Glutamatergic neuron (in vitro differentiated cells): ENCODE measurements at regions not wholly inside any gene's neighbourhood (a gene's known extent, or its start where the extent isn't known, plus 50 kb on each side); places are given as distances from the start of the nearest gene placed in this dataset.

Source experiments
- DNase-seq: peaks from one replicate; pipeline ENCODE4 v3.0.0; 2022
- H3K27ac Mint-ChIP-seq: one replicate; pipeline ENCODE4 v1.8.0; 2020; ENCODE audit warnings: mild to moderate bottlenecking, mixed read lengths, inconsistent platforms; ENCODE audit not compliant: unreplicated experiment
- H3K27me3 Mint-ChIP-seq: one replicate; pipeline ENCODE4 v1.8.0; 2020; ENCODE audit warnings: mild to moderate bottlenecking, moderate library complexity, mixed read lengths, inconsistent platforms; ENCODE audit not compliant: unreplicated experiment
- H3K36me3 Mint-ChIP-seq: one replicate; pipeline ENCODE4 v1.8.0; 2020; ENCODE audit warnings: mild to moderate bottlenecking, mixed read lengths, inconsistent platforms; ENCODE audit not compliant: unreplicated experiment
- H3K4me1 Mint-ChIP-seq: one replicate; pipeline ENCODE4 v1.8.0; 2020; ENCODE audit warnings: mild to moderate bottlenecking, low read depth, mixed read lengths, inconsistent platforms; ENCODE audit not compliant: unreplicated experiment
- H3K4me3 Mint-ChIP-seq: one replicate; pipeline ENCODE4 v1.8.0; 2020; ENCODE audit warnings: mild to moderate bottlenecking, mixed read lengths, inconsistent platforms; ENCODE audit not compliant: unreplicated experiment
- H3K9me3 Mint-ChIP-seq: one replicate; pipeline ENCODE4 v1.8.0; 2020; ENCODE audit warnings: mild to moderate bottlenecking, moderate library complexity, mixed read lengths, inconsistent platforms; ENCODE audit not compliant: unreplicated experiment
- CTCF ChIP-seq: fragments of 200-600 bp; sonication (generic); IDR thresholded peaks from one replicate; pipeline ENCODE4 v1.5.0; 2021; ENCODE audit not compliant: partially characterized antibody, unreplicated experiment

- H3K9me3 Mint-ChIP-seq, result no peaks in the 10 kb centered on the region
- no peak overlapping the region for H3K27ac Mint-ChIP-seq
- no peaks in the 10 kb centered on the region for H3K36me3 Mint-ChIP-seq
- no peak for TF ChIP-seq CTCF
- H3K27me3 Mint-ChIP-seq, result no peaks in the 10 kb centered on the region
- H3K4me1 Mint-ChIP-seq, result no peaks in the 10 kb centered on the region
- no peak for DNase-seq
- no peak overlapping the region for H3K4me3 Mint-ChIP-seq
Measured at GRCh38 chr5:164375051-164375450, 869.6 kb downstream of the MAT2B start.

- no peak overlapping the region for H3K27ac Mint-ChIP-seq
- H3K4me3 Mint-ChIP-seq, result no peak overlapping the region
- TF ChIP-seq CTCF, result no peak
- H3K27me3 Mint-ChIP-seq, result no peaks in the 10 kb centered on the region
- H3K4me1 Mint-ChIP-seq, result no peaks in the 10 kb centered on the region
- H3K36me3 Mint-ChIP-seq, result no peaks in the 10 kb centered on the region
- DNase-seq, result no peak
- H3K9me3 Mint-ChIP-seq, result no peaks in the 10 kb centered on the region
Measured at GRCh38 chr5:164376843-164377242, 871.4 kb downstream of the MAT2B start.

GRCh38 chr5:164377746-164378145 is 872.3 kb downstream of the MAT2B start:
- Mint-ChIP-seq H3K36me3 (peaks cover 5% of the 10 kb centered on the region), H3K27me3 (no peaks in the 10 kb centered on the region), H3K4me3 (no peak overlapping the region), H3K27ac (no peak overlapping the region), H3K9me3 (no peaks in the 10 kb centered on the region), H3K4me1 (no peaks in the 10 kb centered on the region)
- TF ChIP-seq CTCF, result no peak
- no peak for DNase-seq

- H3K27ac Mint-ChIP-seq, result no peak overlapping the region
- peaks cover 12% of the 10 kb centered on the region for H3K36me3 Mint-ChIP-seq
- DNase-seq, result no peak
- no peaks in the 10 kb centered on the region for H3K27me3 Mint-ChIP-seq
- peaks cover 4% of the 10 kb centered on the region for H3K9me3 Mint-ChIP-seq
- H3K4me3 Mint-ChIP-seq, result no peak overlapping the region
- no peak for TF ChIP-seq CTCF
- H3K4me1 Mint-ChIP-seq, result no peaks in the 10 kb centered on the region
Measured at GRCh38 chr5:164383662-164384061, 878.2 kb downstream of the MAT2B start.

GRCh38 chr5:164392531-164392930 is 887.1 kb downstream of the MAT2B start:
- H3K36me3 Mint-ChIP-seq, result no peaks in the 10 kb centered on the region
- H3K4me3 Mint-ChIP-seq, result no peak overlapping the region
- no peaks in the 10 kb centered on the region for H3K4me1 Mint-ChIP-seq
- TF ChIP-seq CTCF, result no peak
- no peak for DNase-seq
- H3K27ac Mint-ChIP-seq, result no peak overlapping the region
- peaks cover 1% of the 10 kb centered on the region for H3K9me3 Mint-ChIP-seq
- H3K27me3 Mint-ChIP-seq, result peaks cover 2% of the 10 kb centered on the region
